NOMO-1 treated with DMSO at 0.1 percent for 48 hours (cell line): ENCODE measurements at regions not wholly inside any gene's neighbourhood (a gene's known extent, or its start where the extent isn't known, plus 50 kb on each side); places are given as distances from the start of the nearest gene placed in this dataset.

Experiments used
- DNase-seq: peaks from one replicate; lab custom pipeline; 2025; ENCODE audit not compliant: unreplicated experiment; lab: John Stamatoyannopoulos, UW

DNA sequence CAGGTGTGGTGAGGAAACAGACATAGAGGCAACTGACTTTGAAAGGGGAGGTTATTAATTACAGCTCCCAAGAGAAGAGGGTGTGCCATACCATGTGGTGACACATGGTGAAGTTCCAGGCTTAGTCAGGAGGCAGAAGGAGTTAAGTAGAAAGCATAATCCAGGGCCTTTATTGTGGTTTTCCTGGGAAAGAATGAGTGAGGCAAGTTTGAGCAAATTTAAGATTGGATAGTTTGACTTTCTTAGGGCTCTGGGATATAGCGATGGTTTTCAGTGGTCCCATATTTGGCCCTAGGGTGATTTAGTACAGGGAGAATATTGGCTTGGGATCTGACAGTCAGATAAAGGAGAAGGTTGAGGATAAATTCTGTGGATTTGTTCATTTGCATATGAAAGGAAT, 495.9 kb upstream of the FSTL5 start:
- DNase-seq, result no peak

GRCh38 chr4:162657966-162658365, 494.2 kb upstream of the FSTL5 start:
- no peak for DNase-seq

DNA sequence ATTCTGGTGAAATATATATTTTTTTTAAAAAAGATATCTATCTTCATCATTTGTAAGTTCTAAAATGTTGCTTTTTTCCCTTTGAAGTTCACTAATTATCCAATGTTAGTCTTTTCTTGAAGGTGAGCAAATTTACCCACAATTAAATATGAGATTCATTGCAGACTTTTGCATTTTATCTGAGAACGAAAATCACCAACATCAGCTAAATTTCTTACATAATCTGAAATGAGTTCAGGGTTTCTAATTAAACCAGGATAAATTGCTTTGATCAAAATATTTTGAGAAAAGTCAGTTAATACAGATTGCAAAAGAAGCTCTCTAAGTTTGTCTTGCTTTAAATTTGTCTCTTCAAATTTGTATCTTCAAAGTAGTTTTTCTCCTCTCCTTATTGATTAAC, 486.4 kb upstream of the FSTL5 start:
- no peak for DNase-seq

- peak; percentile 23 for DNase-seq
These were observed 481.6 kb upstream of the FSTL5 start for GRCh38 chr4:162645381-162645780.

GRCh38 chr4:162644346-162644745, 480.5 kb upstream of the FSTL5 start:
- no peak for DNase-seq

DNA sequence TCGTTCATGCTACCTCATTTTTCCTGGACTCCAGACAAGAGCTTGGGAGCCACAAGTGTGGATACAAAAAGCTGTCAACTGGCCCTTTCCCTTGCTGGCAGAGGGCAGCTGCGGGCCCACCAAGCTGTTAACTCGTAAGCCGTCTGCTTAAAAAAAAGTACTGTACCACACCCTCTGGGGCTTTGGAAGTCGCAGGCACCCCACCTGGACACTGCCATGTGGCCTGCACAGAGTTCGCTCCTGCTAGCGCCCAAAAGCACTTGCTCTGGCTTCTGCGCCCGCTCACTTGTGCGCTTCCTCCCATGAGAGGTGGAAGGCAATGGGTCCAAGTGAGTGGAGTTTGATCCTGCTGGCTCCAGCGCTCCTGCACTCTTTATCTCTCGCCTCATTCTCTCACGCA, 476.4 kb upstream of the FSTL5 start:
- DNase-seq, result no peak

- DNase-seq, result no peak
These were observed 470.6 kb upstream of the FSTL5 start for GRCh38 chr4:162634390-162634789.

GRCh38 chr4:162622664-162623063, 458.9 kb upstream of the FSTL5 start:
- no peak for DNase-seq

DNA sequence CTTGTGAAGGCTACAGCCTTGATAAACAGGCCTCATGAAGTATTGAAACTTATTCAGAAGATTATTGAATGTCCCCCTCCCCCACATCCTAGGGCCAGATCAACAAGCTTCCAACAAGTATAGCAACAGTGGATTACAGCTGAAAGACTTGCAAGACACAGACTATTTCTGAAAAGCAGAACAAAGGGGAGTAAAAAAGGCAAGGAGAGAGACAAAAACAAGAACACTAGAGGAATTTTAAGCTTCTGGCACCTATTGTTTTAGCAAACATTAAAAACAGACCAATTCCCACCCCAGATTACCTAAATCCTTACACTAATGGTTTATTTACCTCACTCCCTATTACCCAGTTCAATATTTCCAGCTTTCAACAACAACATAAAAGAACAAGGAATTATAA, 446.3 kb upstream of the FSTL5 start:
- no peak for DNase-seq

DNA sequence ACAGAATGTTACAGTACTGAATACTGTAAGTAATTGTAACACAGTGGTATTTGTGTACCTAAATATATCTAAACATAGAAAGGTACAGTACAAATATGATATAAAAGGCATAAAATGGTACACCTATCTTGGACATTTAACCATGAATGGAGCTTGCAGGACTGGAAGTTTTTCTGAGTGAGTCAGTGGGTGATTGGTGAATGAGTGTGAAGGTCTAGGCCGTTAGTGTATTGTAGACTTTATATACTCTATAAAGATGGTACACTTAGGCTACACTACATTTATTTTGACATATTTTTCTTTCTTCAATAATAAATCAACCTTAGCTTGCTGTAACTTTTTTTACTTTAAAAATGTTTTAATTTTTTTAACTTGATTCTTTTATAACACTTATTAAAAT, 422.5 kb upstream of the FSTL5 start:
- DNase-seq, result no peak

- no peak for DNase-seq
These were observed 418.4 kb upstream of the FSTL5 start for GRCh38 chr4:162582180-162582579.

- DNase-seq, result no peak
These were observed 401.9 kb upstream of the FSTL5 start for GRCh38 chr4:162565730-162566129.

DNA sequence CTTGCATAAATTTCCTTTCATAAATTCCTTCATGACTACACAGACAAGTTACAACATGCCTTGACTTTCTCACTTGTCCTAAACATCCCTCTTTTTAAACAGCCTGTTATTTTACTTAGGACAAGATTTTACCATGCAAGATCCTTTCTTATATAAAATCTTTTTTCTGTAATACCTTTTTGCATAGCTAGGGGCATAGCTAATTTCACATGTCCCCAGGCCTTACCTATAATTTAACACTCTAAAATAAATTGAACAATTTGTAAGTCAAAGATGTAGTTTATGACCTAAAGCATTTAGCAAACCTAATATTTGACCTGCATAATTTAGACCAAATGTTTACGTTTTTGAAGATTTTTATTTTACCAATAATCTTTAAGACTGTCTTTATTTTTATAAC, 396.3 kb upstream of the FSTL5 start:
- DNase-seq, result no peak

GRCh38 chr4:162557516-162558106, 393.8 kb upstream of the FSTL5 start:
- no peak for DNase-seq

DNA sequence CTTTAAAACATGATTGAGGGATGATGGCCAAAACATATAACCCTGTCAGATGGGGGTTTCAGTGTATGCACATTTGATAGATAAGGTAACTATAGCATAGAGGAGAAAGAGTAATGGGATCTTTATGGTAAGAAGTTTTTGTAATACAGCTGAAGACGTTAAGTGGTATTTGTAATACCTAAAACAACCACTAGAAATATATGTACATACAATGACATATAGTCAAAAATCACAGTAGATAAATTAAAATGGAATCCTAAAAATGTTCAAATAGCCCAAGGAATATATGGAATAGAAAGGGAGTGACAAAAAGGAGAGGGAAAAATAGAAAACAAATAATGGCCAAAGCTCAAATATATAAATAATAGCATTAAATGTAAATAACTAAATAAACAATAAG, 371.3 kb upstream of the FSTL5 start:
- no peak for DNase-seq

DNA sequence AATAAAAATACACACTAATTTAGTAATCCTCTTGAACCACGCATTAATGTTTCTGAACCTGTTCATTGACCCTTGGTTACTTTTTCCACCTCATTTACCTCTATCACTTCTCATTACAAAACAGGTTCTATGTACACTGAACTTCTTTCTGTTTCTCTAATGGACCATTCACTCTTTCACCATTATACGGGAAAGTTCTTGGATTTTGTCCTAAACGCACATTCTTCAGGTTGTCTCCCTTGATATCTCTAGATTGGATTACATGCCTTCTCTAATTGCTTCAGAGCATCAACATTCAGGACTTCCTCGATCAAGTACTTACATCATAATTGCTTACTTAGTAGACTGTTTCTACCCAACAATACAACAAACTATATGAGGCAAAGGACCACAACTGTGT, 359.4 kb upstream of the FSTL5 start:
- DNase-seq, result no peak

DNA sequence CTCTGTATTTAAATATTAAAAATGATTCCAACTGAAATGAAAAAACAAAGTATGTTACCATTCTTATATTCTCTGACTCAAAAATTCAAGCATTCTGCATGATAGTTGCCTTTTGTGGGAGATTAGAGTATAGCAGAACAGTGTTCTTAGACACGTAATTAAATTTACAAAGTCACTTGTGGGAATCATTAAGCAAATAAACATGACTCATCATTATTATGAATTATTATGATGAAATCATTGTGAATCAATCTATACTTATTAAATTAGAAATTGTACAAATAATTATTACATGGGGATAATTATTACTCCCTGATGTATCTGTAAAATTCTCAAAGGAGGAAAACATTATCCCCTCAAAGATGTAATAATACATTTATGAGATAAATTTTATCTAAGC, 358.9 kb upstream of the FSTL5 start:
- no peak for DNase-seq

DNA sequence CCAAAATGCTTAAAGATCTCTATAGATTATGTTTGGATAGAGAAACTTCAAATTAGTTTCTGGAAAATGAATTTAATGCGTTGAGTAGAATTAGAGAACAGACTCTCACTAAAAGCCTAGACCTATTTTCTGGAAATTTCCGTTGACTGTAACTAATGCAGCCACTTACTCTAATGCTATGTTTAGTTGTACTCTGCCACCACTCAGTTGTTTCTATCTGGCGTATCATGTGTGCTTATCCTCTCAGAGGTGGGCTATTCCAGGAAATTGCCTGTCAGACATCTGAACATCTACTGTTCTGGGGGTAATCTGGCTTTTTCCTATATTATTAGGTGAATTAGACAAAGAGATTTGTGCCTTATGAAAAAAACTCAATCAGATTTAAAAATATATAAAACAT, 347.1 kb upstream of the FSTL5 start:
- DNase-seq, result no peak

DNA sequence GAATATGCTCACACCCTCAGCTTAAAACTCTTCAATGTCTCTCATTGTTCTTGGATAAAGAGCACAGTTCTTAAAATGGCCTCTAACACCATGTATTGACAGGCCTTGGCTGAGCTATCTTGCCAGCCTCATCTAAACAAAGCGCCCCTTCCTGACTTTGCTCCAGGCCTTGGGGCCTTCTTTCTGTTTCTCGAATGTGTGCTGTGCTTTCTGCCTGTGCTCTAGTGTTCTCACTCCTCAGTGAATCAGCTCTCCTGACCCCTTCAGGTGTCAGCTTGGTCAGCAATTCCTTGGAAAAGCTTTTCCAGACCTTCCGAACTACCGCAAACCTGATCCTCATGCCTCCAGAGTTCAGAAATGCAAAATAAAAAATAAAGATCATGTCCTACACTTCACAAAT, 346.3 kb upstream of the FSTL5 start:
- no peak for DNase-seq

- DNase-seq, result no peak
These were observed 345.5 kb upstream of the FSTL5 start for GRCh38 chr4:162509333-162509732.

- DNase-seq, result no peak
These were observed 342.5 kb upstream of the FSTL5 start for GRCh38 chr4:162506253-162506652.

GRCh38 chr4:162503868-162504267, 340.1 kb upstream of the FSTL5 start:
- DNase-seq, result no peak

- DNase-seq, result no peak
These were observed 338.3 kb upstream of the FSTL5 start for GRCh38 chr4:162502109-162502508.

DNA sequence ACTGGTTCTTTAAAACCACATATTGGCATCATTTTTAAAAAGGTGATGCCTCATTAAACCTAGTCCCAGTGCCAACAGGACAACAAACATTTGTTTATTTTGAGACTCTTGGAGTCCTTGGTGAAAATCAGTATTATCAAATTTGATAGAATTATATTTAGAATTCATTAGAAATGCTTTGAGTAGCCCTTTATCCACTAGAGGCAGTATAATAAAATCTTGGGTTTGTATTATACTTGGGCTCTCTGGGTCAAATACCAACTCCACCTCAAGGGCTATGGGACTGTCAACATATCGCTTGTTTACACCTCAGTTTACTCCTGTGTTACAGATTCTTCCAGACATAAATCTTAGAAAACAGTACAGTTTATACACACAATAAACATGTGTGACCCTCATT, 335.7 kb upstream of the FSTL5 start:
- DNase-seq, result no peak
